PC-3 (cell line): ENCODE measurements at regions not wholly inside any gene's neighbourhood (a gene's known extent, or its start where the extent isn't known, plus 50 kb on each side); places are given as distances from the start of the nearest gene placed in this dataset.

Experiments
- CTCF ChIP-seq: fragments of 300-600 bp; sonication (generic); conservative IDR thresholded peaks from 2 replicates; pipeline ENCODE4 v1.5.1; 2017; ENCODE audit warnings: antibody characterized with exemption, low read depth, mild to moderate bottlenecking, low read length
- EZH2 ChIP-seq: fragments of 300-600 bp; sonication (generic); IDR thresholded peaks from one replicate; pipeline ENCODE4 v1.6.1; 2017; ENCODE audit warnings: antibody characterized with exemption, mild to moderate bottlenecking, low read length; ENCODE audit not compliant: unreplicated experiment

DNA sequence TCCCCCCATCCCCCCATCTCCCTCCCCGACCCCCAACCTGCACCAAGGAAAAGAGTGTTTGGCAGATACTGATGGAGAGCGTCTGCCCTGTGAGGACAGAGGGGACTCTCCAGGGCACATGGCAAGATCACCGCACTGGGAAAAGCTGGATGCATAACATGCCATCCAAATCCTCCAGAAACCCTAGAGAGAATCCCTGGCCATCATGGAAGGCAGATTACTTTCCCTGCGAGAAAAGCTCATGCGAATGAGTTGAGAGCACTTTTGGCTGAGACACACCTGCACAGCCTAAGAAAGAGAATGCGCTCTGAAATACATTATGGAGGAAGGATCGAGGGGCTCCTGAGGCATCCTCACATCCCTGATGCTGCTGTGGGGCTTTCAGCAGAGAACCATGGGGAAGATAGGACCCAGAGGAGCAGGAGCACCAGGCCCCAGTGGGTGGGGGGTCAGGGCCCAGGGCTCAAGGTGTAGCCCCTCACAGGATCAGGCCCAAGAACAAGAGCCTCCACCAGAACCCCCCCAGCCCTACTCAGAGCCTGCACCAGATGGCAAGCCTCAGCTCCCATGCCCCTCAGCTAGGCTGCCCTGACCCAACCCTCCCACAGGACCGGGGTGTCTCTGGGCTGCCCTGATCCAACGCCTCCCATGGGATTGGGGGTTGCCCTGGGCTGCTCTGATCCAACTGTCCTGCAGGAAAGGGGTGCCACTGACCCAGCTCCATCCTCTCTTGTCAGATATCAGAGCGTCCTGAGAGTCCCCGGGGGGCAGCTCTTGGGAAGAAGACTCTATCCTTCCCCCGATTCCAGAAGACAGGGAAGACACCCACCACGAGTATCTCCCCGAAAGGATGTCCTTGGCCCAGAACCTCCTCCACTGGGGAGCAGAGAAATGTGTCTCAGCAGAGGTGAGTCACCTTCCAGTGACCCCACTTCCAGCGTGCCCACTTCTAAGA is 153.4 kb downstream of the NDUFA10 start:
- TF ChIP-seq CTCF (no peak), EZH2 (no peak)
